ENCODE measurements at regions not wholly inside any gene's neighbourhood (a gene's known extent, or its start where the extent isn't known, plus 50 kb on each side); places are given as distances from the start of the nearest gene placed in this dataset.

DNA sequence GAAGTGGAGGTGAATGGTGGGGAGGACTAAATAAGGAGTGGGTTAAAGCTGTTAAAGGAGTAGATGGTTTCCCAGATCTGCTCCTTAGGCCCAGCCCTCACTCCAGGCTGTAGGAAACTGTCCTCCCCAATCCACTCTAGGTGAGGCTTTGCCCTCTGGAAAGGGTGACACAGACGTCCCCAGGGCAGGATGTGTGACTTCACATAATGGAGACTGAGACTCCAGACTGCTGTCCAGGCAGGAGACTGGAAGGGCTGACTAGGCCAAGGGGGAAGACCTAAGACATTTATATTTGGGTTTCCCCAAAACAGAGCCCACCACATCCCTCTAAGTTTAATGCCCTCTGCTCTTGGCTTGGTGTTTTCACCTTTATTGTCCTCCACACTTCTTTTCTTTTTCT is 488.5 kb downstream of the SHQ1 start:
- DNase-seq = no peak

- DNase-seq = no peak
These were observed 493.1 kb downstream of the SHQ1 start for GRCh38 chr3:72355168-72355567.

DNA sequence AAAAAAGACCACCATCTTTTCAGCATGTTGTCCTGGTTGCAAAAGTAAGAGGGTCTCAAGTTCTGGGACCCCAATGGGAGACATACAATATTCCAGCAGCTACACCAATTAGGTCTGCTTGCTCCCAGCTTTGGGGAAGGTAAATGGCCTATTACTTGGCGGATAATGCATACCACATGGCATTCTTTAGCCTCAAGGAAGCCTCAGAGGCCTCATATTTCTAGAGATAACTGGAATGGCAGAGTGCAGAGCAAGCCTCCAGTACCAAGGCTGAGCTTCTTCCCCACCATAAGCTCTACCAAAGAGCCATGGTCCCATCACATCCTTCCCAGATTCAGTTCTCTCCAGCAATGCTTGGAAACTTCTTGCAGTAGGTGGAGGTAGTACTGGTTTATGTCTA is 493.8 kb downstream of the SHQ1 start:
- no peak for DNase-seq

DNA sequence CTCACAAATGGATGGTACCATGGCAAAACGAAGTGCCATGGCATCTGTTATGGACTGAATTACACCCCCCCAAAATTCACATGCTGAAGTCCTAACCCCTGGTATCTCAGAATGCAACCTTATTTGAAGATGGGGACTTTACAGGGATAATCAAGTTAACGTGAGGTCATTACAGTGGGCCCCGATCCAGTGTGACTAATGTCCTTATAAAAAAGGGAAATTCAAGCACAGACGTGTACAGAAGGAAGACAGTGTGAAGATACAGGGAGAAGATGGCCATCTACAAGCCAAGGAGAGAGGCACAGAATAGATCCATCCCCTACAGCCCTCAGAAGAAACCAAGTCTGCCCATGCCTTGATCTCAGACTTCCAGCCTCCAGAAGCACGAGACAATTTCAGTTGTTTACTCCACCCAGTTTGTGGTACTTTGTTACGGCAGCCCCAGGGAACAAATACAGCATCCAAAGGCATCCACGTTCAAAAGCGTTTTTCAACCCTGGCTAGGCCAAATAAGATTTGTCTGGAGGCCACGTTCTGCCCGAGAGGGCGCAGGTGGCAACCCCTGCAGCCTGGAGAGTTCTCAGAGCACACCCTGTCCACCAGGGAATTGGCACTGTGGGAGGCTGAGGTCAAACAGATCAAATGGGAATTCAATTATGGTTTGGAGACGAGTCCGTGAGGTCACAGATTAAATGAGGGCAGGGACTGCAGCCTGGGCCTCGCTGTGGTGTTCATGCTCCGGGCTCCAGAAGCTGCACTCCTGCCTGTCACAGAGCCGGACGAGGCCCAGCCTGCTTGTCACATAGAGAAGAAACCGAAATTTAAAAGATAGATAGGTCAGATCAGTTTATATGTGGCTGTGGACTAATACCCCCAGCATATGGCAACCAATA is 494.8 kb downstream of the SHQ1 start:
- DNase-seq = no peak

DNA sequence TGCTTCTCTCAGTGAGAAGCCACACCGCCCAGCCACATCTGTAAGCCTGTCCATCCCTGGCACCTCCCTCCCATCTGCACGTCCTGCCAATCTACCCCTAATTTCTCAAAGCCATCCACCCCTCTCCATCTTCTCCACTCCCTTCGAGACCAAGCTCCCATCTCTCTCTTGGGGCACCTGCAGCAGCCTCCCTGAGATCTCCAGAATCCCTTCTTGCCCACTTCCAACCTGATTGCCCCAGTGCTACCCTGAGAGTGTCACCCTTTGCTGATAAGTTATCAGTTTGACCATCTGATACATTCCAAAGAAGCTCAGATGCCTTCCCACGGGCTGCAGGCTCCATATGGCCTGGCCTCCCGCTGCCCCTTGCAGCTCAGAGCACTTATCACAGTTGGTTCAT is 496.1 kb downstream of the SHQ1 start:
- no peak for DNase-seq

DNA sequence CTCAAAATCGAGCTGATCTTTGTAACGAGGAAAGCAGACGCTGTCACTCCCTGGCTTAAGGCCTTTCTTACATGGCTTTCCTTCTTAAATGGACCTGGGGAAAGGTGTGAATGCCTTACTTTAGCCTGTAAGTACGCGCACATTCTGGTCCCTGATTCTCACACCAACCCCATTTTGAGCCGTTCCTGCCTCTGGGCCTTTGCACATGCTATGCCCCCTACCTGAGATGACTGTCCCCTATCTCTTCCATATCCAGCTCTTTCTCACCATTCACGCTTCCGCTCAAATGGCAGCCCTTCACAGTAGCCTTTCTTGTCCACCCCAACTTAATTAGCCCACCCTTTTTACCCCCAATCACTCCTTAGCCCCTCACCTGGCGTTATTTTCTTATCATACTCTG is 496.7 kb downstream of the SHQ1 start:
- no peak for DNase-seq

DNA sequence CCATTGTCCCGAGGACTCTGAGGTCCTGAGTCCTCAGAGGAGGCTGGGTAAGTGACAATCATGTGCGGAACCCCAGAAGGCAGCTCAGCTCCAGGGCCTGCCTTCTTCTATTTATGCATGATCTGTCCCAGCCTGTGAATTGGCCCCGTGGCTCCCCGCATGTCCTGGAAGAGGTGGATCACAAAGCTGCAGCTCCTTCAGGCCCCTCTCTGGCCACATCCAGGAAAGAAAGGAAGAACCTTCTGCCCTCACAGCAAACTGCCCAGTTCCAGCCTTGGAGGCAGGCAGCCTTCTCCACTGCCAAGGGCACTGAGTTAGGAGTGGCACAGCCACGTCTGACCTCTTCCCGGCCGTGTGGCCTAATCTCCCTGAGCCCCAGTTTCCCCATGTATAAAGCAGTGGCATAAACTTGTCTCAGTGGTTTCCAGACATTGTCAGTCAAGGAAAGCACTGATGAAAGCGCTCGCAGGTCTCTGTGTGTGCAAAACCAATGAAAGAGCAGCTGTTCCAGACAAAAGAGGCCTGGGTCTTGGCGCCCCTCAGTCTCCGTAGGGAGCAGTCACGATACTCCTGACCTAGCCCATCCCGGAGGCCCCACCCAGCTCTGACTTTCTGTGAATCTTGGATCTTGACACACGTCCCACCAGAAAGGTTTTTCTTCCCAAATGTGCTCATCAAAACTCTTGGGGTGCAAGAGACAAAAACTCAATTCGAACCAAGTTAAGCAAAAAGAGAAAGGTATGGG is 497.3 kb downstream of the SHQ1 start:
- no peak for DNase-seq

DNA sequence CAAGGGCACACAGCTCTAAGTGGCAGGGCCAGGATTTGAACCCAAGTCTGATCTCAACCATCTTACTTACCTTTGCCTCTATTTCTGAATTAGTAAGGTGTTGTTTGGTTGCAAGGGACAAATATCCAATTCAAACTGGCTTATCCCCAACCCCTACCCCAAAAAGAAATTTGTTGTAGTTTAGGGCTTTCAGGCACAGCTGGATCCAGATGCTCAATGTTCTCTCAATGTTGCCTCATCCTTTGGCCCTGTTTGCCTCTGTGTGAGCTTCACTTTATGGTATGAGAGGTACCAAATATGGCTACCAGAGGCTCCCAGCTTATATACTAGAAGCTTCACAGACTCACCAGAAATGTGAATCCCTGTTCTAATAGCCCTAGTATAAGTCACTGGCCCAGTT is 499.9 kb downstream of the SHQ1 start:
- no peak for DNase-seq

DNA sequence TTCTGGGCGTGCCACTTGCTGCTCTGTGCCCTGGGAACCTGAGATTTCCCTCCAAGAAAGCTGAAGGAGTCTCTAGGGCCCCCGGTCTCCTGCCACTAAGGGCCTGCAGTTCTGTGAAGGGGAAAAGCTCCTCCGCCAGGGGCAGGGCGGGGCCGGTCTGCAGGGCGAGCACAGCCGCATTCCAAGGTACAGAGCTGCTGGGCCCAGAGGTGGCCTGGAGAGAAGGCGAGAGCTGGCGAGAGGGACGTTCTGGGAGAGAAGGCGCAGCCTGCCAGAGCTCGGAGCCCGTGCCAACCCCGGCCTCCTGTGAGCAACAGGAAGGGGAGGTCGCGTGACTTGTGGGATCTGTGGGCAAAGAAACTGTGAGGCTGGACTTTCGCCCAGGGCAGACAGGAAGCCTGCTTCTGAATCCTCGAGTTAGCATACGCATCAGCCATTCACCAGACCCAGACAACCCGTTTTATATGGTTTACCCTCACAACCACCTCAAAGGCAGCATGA is 500.4 kb downstream of the SHQ1 start:
- DNase-seq = no peak

DNA sequence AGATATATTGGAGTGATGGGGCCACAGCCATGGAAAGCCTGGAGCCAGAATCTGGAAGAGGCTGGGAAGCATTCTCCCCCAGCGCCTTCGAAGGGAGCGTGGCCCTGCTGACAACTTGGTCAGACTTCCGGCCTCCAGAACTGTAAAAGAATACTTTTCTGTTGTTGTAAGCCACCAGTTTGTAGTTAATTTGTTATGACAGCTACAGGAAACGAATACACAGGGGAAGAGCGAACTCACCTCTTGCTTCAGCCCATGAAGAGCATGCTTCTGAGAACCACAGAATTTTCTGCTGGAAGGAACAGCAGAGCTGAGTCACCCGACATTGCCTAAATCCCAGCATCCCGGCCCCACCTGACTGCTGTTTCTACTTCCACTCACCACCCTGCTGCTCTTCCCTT is 501.7 kb downstream of the SHQ1 start:
- no peak for DNase-seq

- DNase-seq = no peak
These were observed 502.3 kb downstream of the SHQ1 start for GRCh38 chr3:72345980-72346379.

DNA sequence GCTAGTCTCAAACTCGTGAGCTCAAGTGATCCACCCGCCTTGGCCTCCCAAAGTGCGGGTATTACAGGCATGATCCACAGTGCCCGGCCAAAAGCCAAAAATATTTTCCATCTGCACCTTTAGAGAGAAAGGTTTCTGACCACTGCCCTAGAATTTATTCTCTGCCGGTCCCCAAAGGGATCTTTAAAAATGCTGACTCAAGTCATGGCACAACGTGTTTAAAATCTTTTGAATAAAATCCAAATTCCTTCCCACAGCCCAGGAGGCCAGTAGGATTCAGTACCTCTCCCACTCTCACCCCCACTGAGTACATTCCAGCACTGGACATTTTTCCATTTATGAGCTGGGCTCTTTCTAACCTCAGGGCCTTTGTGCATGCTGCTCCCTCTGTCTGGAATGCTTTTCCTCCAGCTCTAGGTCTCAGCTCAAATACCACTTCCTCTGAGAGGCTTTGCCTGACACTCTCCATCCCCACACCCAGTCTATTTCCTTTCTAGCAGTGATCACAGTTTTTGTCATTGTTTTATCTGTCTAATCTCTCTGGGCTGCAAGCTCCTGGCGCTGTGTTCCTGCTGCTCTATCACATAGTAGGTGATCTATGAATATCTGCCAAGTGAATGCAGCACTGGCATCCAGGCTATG is 502.9 kb downstream of the SHQ1 start:
- DNase-seq = no peak

GRCh38 chr3:72344647-72345046 is 503.6 kb downstream of the SHQ1 start:
- DNase-seq = no peak

DNA sequence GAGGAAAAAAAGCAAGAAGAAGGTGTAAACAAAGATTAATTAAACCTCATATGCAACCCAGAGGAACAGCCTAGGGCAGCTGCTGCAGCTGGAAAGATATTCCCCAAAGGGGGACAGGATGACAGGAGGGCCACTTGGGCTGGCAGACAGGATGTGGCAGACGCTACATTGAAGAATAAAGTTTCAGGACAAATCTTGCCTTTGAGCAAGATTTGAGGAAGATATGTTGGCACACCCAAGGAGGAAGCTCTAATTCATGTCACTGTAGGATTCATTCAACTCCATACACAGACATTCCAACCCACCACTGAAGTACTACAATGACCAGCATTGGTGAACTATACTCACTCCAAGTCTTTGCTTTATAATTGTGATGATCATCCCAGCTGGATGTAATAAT is 504.0 kb downstream of the SHQ1 start:
- no peak for DNase-seq

- DNase-seq = no peak
These were observed 505.2 kb downstream of the SHQ1 start for GRCh38 chr3:72343078-72343477.

GRCh38 chr3:72342450-72342849 is 505.8 kb downstream of the SHQ1 start:
- no peak for DNase-seq

GRCh38 chr3:72341920-72342319 is 506.3 kb downstream of the SHQ1 start:
- DNase-seq = no peak

GRCh38 chr3:72341380-72341770 is 506.9 kb downstream of the SHQ1 start:
- no peak for DNase-seq

DNA sequence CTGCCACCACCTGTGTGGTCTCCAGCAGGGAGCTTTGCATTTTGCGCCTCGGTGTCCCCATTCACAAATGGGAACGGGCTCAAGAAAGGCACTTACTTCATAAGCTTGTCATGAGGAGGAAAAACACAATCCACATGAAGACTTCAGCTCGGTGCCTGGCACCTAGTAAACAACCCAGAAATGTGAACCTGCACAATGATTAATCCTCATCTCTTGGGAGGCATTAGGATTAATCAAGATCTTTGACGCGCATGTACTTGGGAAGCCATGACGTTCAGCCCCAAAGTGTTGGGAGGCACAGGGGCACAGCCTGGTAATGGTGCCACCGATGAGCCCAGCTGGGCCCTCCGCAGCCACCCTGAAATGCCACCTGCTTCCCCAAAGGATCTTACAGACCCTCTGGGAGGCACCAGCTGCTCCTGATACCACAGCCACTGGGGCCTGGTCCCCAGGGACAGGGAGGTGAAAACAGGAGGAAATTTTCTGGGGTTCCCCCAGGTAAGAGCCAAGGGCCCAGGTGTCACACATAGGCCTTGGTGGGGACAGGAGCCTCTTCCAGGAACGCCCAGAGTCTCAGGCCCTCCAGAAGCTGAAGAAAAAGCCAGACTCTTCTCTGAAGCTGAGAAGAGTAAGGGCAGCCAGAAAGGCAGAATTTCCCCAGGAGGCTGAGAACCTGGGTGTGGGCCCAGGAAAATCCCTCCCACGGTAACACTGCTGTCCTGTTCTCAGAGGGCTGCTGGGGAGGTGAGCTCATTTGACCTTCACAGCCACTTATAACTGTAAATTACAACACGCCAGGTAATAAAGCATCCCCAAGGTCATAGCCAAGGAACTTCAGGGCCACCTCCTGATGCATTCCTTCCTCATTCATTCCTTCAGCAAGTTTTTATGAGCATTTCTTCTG is 507.5 kb downstream of the SHQ1 start:
- no peak for DNase-seq

- no peak for DNase-seq
These were observed 508.2 kb downstream of the SHQ1 start for GRCh38 chr3:72340056-72340455.

DNA sequence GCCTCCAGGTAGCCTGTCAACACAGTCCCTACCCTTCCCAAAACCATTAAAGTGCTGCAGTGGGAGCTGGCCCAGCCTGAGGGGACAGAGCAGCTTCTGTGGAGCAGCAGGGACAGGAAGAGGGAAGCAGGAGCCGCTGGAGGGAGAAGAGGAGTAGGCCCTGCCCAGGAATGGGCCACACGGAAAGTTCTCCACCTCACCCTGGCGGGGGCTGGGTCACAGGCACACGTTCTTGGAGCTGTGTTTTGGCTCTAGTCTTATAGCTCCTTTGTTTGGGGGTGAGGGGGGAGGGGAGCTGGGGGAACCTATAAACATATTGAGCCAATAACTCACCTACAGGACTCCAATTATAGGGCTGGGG is 508.6 kb downstream of the SHQ1 start:
- DNase-seq = no peak

DNA sequence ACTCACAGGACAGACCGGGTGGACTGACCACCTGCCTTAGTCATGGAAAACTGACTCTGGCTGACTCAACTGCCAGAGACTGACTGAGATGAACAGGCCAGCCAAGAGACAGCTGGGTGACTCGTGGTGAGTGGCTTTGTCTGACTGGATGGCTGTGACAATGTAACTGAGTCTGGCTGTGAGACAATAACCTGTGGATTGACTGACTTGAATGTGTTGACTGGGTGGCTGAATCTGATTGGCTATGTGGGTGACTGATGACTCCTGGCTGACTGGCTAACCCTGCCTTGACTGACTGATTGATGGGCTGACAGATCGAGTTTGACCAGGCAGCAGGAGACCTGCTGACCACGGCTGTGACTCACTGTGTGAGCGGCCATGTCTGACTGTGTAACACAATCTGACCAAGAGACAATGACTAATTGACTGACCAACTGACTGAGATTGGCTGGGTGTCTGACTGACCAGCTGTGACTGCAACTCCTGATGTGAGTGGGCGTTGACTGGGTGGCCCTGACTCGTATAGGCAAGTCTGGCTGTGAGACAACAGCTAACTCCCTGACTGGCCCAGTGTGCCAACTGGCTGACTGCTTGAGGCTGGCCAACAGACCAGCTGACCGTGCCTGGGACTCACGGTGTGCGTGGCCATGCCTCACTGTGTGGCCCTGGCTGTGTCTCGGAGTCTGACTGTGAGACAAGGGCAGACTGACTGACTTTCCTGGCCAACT is 509.1 kb downstream of the SHQ1 start:
- DNase-seq = no peak
